ENCODE measurements at regions not wholly inside any gene's neighbourhood (a gene's known extent, or its start where the extent isn't known, plus 50 kb on each side); places are given as distances from the start of the nearest gene placed in this dataset.

DNA sequence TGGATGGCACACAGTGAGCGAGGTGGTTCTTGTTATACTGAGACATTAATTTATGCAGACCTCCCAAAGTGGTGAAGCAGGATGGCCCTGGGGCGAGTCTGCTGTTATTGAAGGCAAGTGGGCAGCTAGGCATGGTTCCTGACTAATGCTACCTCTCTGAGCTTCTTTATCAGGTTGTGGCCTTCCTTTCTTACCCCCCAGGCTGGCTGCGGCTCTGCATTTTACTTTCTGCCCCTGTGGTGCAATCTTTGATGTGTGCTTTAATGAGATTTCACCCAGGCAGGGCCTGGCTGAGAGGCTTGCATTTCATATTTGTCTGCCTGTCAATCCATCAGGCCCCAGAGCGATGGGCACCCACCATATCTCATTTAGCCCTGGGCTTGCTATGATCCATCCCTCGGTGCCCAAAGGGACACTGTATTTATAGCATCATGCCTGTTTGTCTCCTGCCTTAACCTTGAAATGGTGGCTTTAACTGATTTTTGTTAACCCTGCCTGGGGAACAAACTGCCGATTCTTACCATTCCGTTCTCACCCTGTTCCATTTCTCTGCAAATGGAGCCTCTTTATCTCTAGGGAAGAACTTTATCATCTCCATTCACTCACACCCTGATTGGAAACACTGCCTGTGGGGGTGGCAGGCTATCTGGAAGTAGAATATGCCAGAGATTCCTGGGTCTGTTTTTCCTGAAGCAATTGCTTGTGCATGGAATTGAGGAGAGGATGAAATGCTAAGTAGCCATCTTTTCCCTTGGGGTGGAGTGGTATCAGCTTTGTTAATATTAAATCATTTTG is 316.2 kb upstream of the THSD7B start:
- DNase-seq: no peak

DNA sequence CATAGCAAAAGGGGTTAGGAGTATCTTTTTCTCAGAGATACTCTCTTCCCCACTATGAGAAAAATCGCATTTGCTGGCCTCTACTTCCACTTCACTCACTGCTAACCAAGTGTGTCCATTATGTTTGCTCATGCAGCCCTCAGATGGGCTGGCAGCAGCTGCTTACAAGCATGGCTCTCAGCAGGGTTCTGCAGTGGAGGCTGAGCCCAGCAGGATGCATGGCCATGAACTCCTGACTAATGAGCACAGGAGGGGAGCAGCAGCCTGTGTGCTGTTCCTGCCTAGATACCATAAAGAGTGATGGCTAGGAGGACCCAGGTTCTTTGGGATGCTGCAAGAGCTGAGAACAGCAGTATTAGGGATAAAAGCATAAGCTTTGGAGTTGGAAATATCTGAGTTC is 316.9 kb upstream of the THSD7B start:
- DNase-seq: peak; percentile 86

DNA sequence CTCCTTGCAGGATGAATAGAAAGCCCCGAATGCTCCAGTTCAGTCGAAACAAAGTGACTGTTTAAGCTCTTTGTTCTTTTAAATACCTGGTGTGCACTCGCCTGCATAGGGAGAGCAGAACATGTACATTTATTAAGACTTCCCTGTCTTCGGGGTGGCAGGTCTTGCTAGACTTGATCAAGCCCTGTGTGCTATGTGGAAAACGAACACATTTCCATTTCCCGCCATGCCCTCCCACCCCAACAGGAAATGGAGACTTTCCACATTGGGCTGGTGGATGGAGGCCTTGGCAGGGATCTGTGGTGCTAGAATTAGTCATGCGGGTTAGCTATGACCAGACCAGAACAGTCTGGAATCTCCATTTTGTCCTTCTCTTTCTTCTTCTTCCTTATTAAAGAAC is 321.0 kb upstream of the THSD7B start:
- no peak for DNase-seq

- no peak for DNase-seq
These were observed 321.7 kb upstream of the THSD7B start for GRCh38 chr2:136443661-136444060.

- no peak for DNase-seq
These were observed 323.2 kb upstream of the THSD7B start for GRCh38 chr2:136441979-136442714.

DNA sequence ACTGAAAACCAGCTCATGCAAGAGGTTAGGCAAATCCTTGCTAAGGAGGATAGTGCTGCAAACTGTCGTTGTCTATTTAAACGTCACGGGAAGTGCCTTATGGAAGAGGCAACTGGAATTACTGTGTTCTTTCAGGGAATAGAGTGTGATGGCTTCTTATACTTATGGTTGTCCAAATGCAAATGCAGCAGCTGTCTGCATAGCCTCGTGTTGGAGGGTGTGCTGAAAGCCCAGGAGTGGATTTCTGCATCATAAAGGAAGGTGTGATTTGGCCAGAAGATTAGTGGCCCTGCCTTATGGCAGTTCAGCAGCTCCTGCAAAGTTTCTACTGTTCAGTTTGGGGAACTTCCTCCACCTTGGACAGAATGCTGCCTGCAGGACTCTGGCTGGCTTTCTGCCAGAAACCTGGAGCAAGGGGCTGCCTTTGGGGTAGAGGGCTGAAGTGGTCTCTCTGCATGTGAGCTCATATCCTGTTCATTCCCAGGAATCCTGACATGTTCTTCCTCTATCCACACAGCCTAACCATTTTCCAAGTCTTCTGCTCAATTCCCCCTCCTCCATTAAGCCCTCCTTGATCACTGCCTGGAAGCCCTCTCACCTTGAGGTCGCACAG is 321.2 kb upstream of the CXCR4 start:
- no peak for DNase-seq

- no peak for DNase-seq
These were observed 319.5 kb upstream of the CXCR4 start for GRCh38 chr2:136437461-136437860.

DNA sequence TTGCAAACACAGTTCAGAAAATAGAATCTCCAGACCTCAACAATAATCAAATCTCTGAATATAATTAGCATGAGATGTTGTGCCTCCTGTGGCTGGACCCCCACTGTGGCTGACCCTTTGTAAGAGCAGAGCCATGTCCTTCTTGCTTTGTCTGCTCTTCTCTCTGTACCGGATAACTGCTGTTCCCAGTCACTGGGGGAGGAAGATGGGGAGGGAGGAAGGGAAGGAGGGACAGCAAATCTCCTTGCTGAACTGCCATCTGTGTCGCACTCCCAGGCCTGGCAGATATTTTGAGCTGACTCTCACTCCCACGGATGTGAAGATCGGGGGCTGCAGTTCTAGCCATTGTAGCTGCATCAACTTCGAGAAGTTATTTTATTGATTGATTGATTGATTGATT is 319.0 kb upstream of the CXCR4 start:
- DNase-seq: no peak

GRCh38 chr2:136434251-136434715 is 316.3 kb upstream of the CXCR4 start:
- DNase-seq: no peak

DNA sequence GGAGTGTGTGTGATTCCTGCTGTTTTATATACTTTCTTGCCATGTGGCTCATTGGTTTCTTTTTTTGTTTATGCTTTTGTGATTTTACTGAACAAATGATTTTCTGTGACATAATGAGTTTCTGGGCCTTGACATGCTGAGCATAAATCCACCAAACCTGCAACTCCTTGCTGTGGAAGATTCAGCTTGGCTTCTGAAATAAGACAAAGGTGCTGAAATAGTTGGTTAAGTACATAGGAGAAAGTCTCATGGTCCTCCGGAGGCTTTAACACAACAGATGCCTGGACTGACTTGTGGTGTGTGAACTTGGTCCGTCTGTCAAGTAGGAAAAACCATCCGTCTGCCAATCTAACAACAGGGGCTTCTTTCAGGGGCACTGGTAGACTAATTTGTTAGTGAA is 315.3 kb upstream of the CXCR4 start:
- DNase-seq: no peak

- DNase-seq: no peak
These were observed 306.2 kb upstream of the CXCR4 start for GRCh38 chr2:136424112-136424511.

GRCh38 chr2:136423516-136423996 is 305.6 kb upstream of the CXCR4 start:
- DNase-seq: peak; percentile 86

- no peak for DNase-seq
These were observed 304.6 kb upstream of the CXCR4 start for GRCh38 chr2:136422512-136422911.

DNA sequence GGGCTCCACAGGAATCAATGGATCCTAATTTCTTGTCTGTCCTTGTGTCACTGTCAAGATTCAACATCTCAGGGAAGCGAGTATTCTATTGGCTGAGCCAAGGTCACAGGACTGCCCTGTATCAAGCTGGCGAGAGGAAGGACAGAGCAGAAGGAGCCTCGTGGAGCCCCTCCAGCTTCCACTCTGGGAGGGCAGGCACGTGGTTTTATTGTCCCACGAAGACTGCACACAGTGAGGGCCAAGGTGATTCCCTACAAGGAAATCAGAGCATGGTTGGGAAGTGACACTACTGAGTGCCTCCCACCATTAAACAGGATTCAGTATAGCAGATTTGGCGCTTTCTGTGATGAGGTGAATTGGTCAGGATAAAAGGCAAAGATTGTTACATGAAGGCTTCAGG is 302.4 kb upstream of the CXCR4 start:
- DNase-seq: no peak

GRCh38 chr2:136411946-136412345 is 294.0 kb upstream of the CXCR4 start:
- DNase-seq: no peak

- DNase-seq: no peak
These were observed 292.7 kb upstream of the CXCR4 start for GRCh38 chr2:136410673-136411072.

- DNase-seq: no peak
These were observed 290.8 kb upstream of the CXCR4 start for GRCh38 chr2:136408795-136409194.

- DNase-seq: no peak
These were observed 290.0 kb upstream of the CXCR4 start for GRCh38 chr2:136407952-136408318.

GRCh38 chr2:136407117-136407951 is 289.4 kb upstream of the CXCR4 start:
- peak; percentile 3 for DNase-seq

DNA sequence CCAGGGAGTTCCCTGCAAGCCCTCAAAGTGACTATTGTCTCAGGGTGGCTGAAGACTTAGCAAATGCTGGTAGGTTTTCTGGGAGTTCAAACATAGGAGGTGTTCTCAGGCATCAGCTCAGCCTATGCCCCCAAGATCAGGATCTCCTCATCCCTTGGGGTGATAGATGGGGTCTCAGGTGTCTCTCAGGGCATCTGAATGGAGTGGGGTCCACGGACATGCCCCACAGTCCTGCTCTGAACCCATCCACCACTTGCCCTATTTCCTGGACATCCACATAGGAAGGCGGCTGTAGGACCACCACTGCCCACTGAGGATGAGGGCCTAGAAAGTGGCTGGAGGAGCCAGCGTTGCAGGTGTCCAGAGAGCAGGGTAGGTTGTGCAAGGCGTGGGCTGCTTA is 287.0 kb upstream of the CXCR4 start:
- no peak for DNase-seq

DNA sequence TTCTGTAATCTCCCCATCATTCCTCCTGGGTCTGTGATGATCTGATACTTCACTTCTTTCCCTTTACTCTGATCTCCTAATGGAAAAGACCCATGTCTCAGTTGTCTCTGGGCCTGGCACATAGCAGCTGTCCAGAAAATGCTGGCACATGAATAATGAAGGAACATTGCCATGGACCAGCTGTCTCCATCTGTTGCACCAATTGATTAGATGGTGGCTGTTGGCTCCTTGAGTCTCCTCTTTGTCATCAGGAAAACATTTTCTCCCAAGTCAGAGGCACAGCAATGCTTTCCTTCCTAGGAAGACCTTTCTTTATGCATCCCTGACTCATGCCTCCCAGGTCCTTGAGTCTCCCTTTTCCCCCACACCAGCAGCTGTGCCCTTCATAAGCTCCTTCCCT is 286.2 kb upstream of the CXCR4 start:
- no peak for DNase-seq

DNA sequence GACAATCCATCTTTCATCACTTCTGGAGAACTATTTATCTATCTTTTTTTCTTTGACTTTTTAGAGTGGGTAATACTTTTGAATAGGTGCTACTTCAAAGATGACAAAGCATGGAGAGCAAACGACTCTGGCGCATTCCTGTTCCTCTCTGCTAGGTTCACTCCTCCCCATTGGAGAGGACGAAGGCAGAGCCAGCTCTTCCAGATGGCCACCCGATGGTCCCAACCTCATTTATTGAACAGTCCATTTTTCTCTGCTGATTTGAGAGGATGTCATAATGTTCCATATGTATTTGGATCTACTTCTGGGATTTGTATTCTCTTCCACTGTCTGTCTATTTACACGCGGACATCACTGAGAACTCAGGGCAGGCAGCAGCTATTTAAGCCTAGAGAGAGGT is 284.3 kb upstream of the CXCR4 start:
- no peak for DNase-seq
